ENCODE measurements at regions not wholly inside any gene's neighbourhood (a gene's known extent, or its start where the extent isn't known, plus 50 kb on each side); places are given as distances from the start of the nearest gene placed in this dataset.
"Not testable (repeated sequence)": the region's sequence is repeated elsewhere in the genome, so short reads cannot be mapped to it uniquely, and the experiment has no call there.

- no peak for DNase-seq (ENCODE audit: low spot score)
- TF ChIP-seq, protein P1, sequence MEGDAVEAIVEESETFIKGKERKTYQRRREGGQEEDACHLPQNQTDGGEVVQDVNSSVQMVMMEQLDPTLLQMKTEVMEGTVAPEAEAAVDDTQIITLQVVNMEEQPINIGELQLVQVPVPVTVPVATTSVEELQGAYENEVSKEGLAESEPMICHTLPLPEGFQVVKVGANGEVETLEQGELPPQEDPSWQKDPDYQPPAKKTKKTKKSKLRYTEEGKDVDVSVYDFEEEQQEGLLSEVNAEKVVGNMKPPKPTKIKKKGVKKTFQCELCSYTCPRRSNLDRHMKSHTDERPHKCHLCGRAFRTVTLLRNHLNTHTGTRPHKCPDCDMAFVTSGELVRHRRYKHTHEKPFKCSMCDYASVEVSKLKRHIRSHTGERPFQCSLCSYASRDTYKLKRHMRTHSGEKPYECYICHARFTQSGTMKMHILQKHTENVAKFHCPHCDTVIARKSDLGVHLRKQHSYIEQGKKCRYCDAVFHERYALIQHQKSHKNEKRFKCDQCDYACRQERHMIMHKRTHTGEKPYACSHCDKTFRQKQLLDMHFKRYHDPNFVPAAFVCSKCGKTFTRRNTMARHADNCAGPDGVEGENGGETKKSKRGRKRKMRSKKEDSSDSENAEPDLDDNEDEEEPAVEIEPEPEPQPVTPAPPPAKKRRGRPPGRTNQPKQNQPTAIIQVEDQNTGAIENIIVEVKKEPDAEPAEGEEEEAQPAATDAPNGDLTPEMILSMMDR (IDR thresholded peaks at IDR 0.05; ENCODE audit: borderline replicate concordance, control extremely low read depth, extremely low read depth, insufficient read depth, missing control alignments), result no peak
- in situ Hi-C loops (cut with MboI; ENCODE audit: low sequenced_read_pairs, unreplicated experiment), result no loop called here
Observed at GRCh38 chr6:81517455-81517854, 235.0 kb downstream of the TENT5A start.

DNA sequence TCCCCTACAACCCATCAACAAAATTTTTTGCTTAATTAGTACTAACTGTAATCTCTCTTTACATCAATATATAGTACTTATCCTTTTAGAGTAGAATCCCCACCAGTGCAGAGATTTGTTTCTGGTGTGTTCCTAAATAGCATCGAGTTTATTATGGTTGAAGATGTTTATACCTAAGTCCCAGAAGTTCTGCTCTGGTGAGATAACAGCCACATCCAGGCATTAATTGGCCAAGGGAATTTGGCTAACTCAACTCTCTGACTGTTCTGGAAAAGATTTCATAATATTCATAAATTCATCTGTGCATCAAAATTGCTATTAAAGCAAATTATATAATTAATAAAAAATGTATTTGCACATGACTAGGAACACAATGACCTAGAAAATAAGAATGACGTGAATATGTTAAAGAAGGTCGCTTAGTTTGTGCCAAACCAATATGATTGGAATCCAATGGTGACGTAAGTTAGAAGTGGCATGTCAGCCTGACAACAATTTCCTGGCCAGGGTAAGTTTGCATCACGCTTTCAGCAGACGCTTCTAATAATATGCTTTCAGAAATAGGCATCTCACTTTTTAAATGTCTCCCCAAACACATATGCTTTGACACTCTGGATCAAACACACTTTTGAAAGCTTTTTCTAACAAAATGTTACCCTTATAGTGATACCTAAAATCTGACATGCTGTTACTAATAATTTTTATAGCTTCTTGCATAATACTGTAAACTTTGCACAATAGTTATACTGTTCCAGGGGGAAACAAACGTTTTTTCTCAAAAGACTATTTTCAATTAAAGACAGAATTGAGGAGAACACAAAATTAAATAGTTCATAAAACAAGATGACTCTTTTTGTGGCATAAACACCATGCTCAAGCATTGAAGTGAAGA, 236.7 kb downstream of the TENT5A start:
- no peak for DNase-seq (ENCODE audit: low spot score)
- TF ChIP-seq, protein P1 (IDR thresholded peaks at IDR 0.05; ENCODE audit: borderline replicate concordance, control extremely low read depth, extremely low read depth, insufficient read depth, missing control alignments), result no peak
- in situ Hi-C loops (cut with MboI; ENCODE audit: low sequenced_read_pairs, unreplicated experiment), result no loop called here

- in situ Hi-C loops (cut with MboI; ENCODE audit: low sequenced_read_pairs, unreplicated experiment); DNase-seq (ENCODE audit: low spot score): not testable (repeated sequence)
Observed at GRCh38 chr6:81514195-81514594, 238.3 kb downstream of the TENT5A start.

GRCh38 chr6:81511423-81511822, 241.1 kb downstream of the TENT5A start:
- in situ Hi-C loops (cut with MboI; ENCODE audit: low sequenced_read_pairs, unreplicated experiment), result no loop called here
- no peak for DNase-seq (ENCODE audit: low spot score)
- TF ChIP-seq, protein P1 (IDR thresholded peaks at IDR 0.05; ENCODE audit: borderline replicate concordance, control extremely low read depth, extremely low read depth, insufficient read depth, missing control alignments), result no peak

DNA sequence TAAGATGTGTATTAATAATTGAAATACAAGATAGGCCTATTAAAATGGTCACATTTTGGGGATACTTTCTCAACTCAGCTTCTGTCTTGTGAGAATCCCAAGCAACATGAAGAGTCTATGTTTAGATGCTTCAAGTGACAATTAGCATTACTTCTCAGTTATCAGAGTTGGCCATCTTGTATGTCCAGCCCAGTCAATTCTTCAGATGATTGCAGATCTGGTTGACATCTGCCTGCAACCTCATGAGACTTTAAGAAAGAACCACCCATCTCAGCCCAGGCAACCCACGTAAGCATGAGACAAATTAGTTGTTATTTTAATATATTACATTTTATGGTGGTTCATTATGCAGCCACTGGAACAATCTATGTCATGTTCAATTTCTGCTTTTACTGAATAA, 256.5 kb downstream of the TENT5A start:
- TF ChIP-seq, protein P1 (IDR thresholded peaks at IDR 0.05; ENCODE audit: borderline replicate concordance, control extremely low read depth, extremely low read depth, insufficient read depth, missing control alignments), result no peak

DNA sequence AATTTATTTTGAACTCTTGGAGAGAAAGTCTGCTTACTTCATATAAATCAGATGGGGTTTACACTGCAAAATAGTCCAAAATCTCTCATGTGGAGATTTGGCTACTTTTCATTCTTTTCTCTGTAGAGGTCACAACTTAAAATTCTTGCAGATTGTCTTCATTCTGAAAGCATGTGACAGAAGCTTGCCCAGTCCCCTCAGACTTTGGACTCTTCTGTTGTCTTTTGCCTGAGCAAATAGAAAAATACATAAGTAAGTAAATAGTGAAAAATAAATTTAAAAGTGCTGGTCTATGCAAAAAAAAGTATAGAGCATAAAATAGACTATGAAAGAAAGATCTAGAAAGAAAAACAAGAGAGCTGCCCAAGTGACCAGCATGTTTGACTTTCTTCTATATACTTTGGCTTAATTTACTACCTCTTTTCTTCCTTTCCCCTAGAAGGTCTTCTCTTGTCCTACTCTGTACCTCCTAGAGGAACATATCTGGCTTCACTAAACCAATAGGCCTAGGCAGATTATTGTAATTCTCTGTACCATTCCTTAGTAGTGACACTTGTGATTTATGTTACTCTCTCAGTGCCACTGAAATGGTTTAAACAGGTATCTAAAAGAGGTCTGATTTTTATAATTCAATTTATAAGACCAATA, 260.9 kb downstream of the TENT5A start:
- in situ Hi-C loops (cut with MboI; ENCODE audit: low sequenced_read_pairs, unreplicated experiment), result no loop called here
- no peak for DNase-seq (ENCODE audit: low spot score)
- TF ChIP-seq, protein P1 (IDR thresholded peaks at IDR 0.05; ENCODE audit: borderline replicate concordance, control extremely low read depth, extremely low read depth, insufficient read depth, missing control alignments), result no peak

More for the DNA sequence above, 256.5 kb downstream of the TENT5A start:
- DNase-seq (ENCODE audit: low spot score), result no peak
- in situ Hi-C loops (cut with MboI; ENCODE audit: low sequenced_read_pairs, unreplicated experiment), result no loop called here

GRCh38 chr6:81487489-81487888, 265.0 kb downstream of the TENT5A start:
- TF ChIP-seq, protein P1 (IDR thresholded peaks at IDR 0.05; ENCODE audit: borderline replicate concordance, control extremely low read depth, extremely low read depth, insufficient read depth, missing control alignments), result no peak
- in situ Hi-C loops (cut with MboI; ENCODE audit: low sequenced_read_pairs, unreplicated experiment), result no loop called here
- DNase-seq (ENCODE audit: low spot score), result no peak

Data from GM13976 (cell line).